GM12892 (cell line): ENCODE measurements at regions not wholly inside any gene's neighbourhood (a gene's known extent, or its start where the extent isn't known, plus 50 kb on each side); places are given as distances from the start of the nearest gene placed in this dataset.

Experiments used
- DNase-seq: peaks from one replicate; pipeline ENCODE4 v3.0.0; 2011; ENCODE audit not compliant: insufficient read length
- FAIRE-seq: peaks from 2 replicates; lab custom pipeline; 2011; peaks lifted over from hg19 to GRCh38; lab: Jason Lieb, UNC
- POLR2A ChIP-seq: IDR thresholded peaks from 2 replicates; pipeline ENCODE4 v1.6.1; 2011; ENCODE audit warnings: low read depth, low read length, control low read depth
- POLR2AphosphoS5 ChIP-seq: IDR thresholded peaks from 2 replicates; pipeline ENCODE4 v1.6.1; 2011; ENCODE audit warnings: low read depth, low read length, control low read depth
- TAF1 ChIP-seq: IDR thresholded peaks from 2 replicates; pipeline ENCODE4 v1.6.1; 2011; ENCODE audit warnings: low read depth, mild to moderate bottlenecking, control low read depth, low read length, borderline replicate concordance

DNA sequence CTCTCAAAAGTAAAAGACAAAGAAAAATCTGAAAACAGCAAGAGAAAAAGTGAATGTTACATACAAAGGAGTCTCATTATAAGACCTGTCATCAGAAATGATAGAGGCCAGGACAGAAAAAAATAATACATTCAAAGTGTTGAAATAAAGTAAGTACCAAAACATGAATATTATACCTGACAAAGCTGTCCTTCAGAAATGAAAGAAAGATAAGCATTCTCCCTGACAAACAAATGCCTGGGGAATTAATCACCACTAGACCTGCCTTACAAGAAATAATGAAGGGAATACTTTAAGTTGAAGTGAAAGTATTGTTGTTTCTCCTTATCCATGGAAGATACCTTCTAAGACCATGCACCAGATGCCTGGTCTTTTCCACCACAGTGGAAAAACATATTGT lies 1605.2 kb upstream of the CDH6 start:
- FAIRE-seq = no peak
- DNase-seq = no peak
- TF ChIP-seq TAF1 (no peak), POLR2AphosphoS5 (no peak), POLR2A (no peak)

DNA sequence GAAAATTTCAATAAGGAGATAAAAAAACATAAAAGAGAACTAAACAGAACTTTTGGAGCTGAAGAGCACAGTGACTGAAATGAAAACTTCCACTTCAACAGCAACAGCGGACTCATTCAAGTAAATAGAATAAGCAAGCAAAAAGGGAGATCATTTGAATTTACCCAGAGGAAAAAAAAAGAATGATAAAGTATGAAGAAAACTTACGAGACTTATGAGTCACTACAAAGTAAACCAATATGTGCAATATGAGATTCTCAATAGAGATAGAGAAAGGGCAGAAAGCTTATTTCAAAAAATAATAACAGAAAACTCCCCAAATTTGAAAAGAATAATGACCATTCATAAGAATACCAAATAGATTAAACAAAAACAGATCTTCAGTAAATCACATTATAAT lies 1605.7 kb upstream of the CDH6 start:
- no peak for FAIRE-seq
- no peak for DNase-seq

DNA sequence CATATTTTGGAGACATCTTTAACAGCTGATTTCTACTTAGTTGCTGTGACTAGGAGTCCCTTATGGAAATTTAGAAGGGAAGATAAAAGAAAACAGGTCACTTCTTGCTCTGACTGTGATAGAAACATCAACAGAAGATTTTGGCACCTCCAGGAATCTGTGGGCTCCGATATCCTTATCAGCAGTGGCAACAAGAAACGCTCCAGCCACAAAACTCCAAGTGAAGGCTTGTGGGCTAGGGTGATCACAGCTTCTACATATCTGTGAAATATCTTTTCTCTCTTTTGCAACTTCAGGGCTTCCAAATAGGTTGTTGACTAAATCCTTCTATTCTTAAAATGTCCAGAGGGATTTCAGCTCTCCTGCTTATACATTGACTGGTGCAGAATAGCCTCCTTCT lies 1625.5 kb upstream of the CDH6 start:
- DNase-seq = no peak
- TF ChIP-seq POLR2A = no peak
- no peak for FAIRE-seq

More for the DNA sequence above, 1605.7 kb upstream of the CDH6 start:
- TF ChIP-seq POLR2A (no peak), POLR2AphosphoS5 (no peak), TAF1 (no peak)

DNA sequence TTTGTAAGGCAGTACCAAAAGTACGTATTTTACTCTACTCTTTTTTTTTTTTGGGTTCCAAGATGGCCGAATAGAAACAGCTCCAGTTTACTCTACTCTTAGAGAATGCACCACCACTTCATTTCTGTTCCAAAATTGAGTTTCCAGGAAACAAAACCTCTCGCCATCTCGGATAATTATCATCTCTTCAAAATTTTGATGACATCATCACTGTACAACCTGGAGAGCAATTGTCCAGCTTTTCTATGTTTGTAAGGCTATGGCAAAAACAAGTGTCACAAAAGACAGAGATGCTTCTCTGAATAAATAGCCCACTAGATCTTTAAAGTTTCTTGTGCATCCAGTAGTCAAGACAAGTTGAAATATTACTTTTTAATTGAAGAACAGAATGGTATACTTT lies 1631.9 kb upstream of the CDH6 start:
- FAIRE-seq (no peak), DNase-seq (no peak)
- TF ChIP-seq TAF1 = no peak
- no peak for TF ChIP-seq POLR2AphosphoS5
- TF ChIP-seq POLR2A = no peak

DNA sequence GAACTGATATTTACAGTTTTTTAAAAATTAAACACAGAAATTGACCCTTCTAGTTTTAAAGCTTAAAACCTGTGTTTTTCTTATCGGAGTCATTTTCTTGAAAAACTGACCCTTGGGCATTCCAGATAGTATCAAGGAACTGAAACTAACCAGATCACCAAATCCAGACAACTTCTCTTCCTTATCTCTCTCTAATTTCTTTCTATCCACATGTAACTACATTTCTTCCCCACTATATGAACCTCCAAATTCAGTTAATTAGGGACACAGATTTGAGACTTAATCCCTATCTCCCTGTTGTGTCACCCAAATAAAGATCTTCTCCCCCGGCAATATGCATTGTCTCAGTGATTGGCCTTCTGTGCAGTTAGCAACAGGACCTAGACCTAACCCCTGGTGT lies 1643.0 kb upstream of the CDH6 start:
- no peak for TF ChIP-seq POLR2AphosphoS5
- no peak for TF ChIP-seq POLR2A
- TF ChIP-seq TAF1 = no peak
- FAIRE-seq (no peak), DNase-seq (no peak)

DNA sequence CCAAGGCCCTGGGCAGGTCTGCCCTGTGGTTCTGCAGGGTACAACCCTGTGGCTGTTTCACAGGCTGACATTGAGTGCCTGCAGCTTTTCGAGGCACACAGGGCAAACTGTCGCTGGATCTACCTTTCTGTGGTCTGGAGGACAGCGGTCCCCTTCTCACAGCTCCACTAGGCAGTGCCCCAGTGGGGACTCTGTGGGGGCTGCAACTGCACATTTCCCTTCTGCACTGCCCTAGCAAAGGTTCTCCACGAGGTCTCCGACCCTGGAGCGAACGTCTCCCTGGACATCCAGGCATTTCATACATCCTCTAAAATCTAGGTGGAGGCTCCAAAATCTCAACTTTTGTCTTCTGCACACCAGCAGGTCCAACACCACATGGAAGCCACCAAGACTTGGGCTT lies 1645.2 kb upstream of the CDH6 start:
- DNase-seq (no peak), FAIRE-seq (no peak)
- no peak for TF ChIP-seq POLR2AphosphoS5

DNA sequence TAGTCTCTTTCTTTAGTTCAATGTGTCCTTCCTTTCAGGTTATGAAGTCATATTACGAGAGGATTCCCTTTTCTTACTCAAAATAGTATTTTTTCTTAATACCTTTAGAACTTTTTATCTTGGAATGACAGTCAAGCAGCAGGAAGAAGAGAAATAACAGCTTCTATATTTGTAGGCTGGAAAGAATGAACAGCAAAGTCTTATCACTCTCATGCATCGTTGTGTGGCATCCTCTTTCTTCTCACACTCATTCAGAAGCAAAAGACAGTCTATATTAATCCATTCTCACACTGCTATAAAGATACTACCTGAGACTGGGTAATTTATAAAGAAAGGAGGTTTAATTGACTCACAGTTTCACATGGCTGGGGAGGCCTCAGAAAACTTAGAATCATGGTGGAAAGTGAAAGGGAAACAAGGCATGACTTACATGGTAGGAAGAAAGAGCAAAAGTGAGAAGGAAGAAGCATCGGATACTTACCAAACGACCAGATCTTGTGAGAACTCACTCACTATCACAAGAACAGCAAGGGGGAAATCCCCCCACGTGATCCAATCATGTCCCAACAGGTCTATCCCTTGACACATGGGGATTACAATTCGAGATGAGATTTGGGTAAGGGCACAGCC lies 1646.1 kb upstream of the CDH6 start:
- FAIRE-seq (no peak), DNase-seq (no peak)
- no peak for TF ChIP-seq TAF1
- no peak for TF ChIP-seq POLR2AphosphoS5
- no peak for TF ChIP-seq POLR2A

DNA sequence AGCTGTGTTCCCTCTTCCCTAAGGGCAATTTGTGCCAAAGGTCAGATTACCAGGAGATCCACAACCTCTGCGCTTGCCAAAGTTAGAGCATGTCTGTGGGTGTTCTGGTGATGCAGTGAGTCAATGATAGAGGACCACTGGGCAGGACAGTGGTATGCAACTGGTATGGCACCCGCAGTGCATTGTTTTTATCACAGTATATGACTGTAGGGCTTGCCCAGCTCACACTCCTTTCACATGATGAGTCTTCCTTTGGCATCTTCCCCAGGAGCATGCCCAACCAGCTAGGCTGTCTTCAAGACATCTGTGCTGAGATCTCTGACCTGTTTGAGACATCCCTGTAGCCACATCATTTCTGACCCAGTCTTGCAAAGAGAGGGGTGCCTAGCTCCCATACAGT lies 1650.0 kb upstream of the CDH6 start:
- TF ChIP-seq POLR2AphosphoS5 (no peak), POLR2A (no peak)
- DNase-seq = no peak
- FAIRE-seq = no peak

DNA sequence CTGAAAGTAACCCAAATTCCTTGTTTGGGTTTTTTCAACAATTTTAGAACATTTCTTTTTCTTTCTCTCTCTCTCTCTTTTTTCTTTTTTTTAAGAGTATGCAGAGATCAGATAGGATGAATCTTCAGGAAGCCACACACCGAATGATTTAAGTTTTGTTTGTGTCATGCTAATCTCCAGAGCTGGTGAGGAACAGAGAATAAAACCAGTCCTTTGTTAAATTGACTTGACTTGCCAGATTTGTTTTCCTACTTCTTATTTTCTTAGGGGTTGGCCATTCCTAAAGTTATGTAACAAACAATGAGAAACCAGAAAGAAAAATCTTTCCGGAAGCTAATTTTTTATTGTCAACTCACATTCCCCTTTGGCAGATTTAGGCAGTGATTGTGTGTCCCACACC lies 1669.3 kb upstream of the CDH6 start:
- FAIRE-seq = no peak
- no peak for DNase-seq

DNA sequence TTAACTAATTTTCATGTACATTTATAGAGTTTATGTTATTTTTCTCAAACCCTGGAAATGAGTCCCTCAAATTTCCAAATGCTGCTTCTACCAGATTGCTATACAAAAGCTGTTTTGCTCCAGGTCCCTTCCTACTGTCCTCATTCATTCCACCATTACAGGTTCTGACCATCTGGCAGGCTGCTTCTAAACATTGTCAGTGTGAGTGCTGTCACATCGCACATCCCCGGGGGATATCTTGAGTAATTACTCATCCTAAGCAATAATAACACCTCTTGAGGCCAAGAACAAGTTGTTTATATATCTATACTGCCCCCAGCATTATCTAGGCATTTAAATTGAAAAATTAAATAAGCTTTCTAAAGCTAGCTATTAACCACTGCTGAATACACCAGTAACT lies 1675.3 kb upstream of the CDH6 start:
- FAIRE-seq (no peak), DNase-seq (no peak)
- no peak for TF ChIP-seq POLR2AphosphoS5
- no peak for TF ChIP-seq TAF1
- TF ChIP-seq POLR2A = no peak

More for the DNA sequence above, 1669.3 kb upstream of the CDH6 start:
- no peak for TF ChIP-seq POLR2AphosphoS5
- TF ChIP-seq TAF1 = no peak
- TF ChIP-seq POLR2A = no peak

DNA sequence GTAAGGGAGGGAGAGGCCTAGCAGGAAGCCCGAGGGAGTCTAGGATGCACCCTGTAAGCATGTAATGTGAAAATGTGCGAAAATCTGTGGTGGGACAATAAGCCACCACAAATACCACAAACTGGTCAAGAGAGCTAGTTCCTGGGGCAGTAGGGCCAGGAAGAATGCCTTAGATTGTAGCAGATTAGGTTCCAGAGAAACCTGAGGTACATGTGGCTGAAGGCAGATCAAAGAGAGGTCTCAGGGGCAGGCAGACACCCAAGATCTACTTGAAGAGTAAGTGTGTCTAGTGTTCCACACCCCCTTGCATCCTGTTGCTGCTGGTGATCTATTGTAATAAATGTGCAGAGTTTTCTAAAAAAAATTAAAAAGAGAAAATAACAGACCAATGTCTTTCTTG lies 1677.3 kb upstream of the CDH6 start:
- FAIRE-seq (no peak), DNase-seq (no peak)
- no peak for TF ChIP-seq POLR2AphosphoS5
- no peak for TF ChIP-seq POLR2A
- no peak for TF ChIP-seq TAF1

DNA sequence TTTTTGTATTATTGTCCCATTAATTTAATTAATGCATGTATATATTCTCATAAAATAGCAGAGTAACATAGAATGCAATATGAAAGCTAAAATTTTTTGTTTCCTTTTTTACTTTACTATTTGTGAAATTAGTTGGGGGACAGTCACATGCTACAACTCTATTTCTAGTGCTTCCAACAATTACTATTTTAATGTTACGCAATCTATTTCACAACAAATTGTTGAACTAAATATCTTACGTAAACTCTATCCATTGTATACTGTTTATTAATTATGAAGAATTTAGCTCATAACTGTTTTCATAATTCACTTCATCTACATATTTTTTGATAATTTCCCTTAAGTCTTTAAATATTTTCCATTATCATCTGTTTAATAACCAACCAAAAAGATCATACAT lies 1685.4 kb upstream of the CDH6 start:
- DNase-seq (no peak), FAIRE-seq (no peak)
- TF ChIP-seq TAF1 (no peak), POLR2A (no peak), POLR2AphosphoS5 (no peak)

DNA sequence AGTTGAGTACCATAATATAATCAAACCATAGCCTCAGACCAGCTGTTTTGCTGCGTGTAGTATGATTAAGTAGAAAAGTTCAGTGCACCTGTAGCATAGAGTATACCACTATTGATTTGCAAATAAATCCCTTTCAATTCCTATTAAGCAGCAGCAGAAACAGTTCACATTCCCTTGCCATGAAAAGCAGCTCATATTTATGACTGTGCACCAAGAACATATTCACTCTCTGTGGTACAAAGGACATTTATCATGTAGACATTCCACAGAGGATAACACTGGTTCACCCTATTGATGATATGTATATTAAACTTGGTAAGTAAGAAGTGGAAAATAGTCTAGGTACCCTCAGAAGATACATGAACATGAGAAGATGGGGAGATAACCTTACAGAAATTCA lies 1689.1 kb upstream of the CDH6 start:
- FAIRE-seq = no peak

More for the DNA sequence above, 1689.1 kb upstream of the CDH6 start:
- TF ChIP-seq POLR2AphosphoS5 (no peak), POLR2A (no peak), TAF1 (no peak)
- no peak for DNase-seq
